NCI-H524 (cell line): ENCODE measurements at regions not wholly inside any gene's neighbourhood (a gene's known extent, or its start where the extent isn't known, plus 50 kb on each side); places are given as distances from the start of the nearest gene placed in this dataset.

Experiments used
- DNase-seq, 2 experiments: peaks; one replicate each; lab custom pipeline; 2025; lab: John Stamatoyannopoulos, UW

DNA sequence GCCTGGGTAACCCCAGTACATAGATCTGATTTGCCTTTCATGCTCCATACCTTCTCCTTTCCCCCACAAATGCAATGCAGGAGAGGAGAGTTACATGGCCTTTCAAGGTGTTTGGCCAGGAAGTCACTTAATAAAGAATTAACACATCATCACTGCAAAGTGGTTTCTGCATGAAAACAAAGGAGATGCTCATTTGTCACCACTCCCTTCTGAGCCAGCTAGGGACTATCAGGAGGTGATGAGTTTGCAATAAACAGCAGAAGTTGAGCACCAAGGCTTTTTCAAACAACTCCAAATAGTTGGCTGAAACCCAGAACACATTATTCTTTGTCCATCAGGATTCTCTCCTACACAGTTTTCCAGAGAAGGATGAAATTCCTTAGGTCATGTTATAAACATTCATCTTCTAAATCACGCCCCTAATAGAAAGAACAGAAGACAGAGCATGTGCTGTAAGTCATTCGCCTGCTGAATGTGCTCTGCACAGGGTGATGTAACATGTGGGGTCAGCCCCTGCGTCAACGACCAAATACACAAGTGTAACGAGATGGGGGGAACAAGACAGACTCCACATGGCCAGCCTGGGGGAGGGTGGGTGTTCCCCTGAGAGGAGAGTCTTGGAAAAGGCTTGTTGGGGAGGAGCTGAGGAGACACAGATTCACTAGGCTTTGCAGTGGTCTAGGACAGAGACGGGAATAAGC lies 87.3 kb upstream of the RMDN2 start:
- DNase-seq = no peak

GRCh38 chr2:37838541-37839167 lies 86.4 kb upstream of the RMDN2 start:
- no peak for DNase-seq

GRCh38 chr2:37839991-37840390 lies 85.1 kb upstream of the RMDN2 start:
- DNase-seq = no peak

- DNase-seq = no peak
Observed at GRCh38 chr2:37842732-37843440, 82.2 kb upstream of the RMDN2 start.

DNA sequence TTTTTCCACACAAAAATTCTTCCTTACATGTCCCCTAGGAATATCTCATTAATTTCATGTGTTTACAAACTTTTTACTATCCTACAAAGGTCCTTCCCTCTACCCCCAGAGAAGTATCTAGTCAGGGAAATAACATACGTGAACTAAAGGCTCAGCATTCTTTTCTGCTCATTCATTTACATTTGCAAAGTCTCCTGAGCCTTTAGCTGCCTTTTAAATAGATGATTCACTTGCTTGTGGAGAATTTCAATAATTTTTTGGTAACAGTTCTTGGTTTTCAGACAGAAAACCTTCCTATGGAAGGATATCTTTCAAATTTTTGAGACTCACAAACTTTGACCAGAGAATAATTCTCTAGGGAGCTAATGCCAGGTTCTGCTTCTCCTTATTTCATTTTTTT lies 81.5 kb upstream of the RMDN2 start:
- no peak for DNase-seq

- no peak for DNase-seq
Observed at GRCh38 chr2:37846207-37846606, 78.9 kb upstream of the RMDN2 start.

DNA sequence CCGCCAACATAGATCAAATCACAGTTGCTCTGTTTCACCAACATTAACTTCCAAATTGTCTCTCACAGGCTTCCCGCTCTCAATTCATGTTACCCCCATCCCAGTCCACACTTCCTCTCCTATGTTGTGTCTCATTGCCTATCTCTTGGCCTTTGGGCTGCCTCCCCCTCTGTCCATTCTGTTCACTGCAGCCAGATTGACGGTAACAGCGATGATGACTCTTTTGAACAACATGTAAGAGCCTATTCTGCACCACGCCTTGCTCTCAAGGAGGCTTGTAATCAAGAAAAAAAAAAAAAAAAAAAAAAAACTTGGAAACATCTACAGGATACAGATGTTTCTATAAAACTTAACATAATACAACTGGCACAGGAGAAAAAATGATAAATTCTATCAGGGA lies 77.3 kb upstream of the RMDN2 start:
- DNase-seq = no peak

- no peak for DNase-seq
Observed at GRCh38 chr2:37848451-37848850, 76.6 kb upstream of the RMDN2 start.

DNA sequence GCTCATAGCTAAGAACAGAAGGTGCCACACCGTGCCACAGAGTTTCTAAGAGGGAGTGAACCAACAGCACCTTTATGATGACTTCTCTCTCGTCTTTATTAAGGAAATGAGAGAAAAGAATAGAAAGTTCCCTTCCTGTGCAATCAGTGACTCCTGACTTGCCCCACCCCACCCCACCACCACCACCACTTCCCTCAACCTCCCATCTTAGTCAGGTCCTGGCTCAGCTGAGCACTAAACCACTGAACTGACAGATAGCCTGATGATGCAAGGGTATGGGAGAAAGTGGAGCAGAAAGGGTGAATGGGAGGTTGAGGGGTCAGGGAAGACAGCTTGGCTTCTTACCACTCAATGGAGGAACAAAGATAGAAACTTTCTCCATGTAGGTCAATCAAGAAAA lies 75.2 kb upstream of the RMDN2 start:
- no peak for DNase-seq

DNA sequence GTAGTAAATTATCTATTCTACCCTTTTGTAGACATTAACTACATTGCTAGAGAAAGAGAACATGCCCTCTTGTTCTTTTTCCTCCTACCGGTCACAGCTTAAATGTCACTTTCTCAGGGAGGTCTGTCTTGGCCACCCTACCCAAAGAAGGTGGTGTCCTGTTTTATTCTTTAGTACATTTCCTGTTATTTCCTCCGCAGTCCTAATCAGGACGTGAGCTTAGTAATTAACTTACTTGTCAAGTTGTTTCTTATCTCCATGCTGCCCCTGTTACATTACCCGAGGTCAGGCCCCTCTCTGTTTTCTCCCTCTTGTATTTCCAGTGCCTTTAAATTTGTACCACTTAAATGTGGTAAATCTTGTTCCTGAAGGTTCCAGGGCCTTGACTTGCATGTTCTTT lies 73.7 kb upstream of the RMDN2 start:
- DNase-seq = no peak

DNA sequence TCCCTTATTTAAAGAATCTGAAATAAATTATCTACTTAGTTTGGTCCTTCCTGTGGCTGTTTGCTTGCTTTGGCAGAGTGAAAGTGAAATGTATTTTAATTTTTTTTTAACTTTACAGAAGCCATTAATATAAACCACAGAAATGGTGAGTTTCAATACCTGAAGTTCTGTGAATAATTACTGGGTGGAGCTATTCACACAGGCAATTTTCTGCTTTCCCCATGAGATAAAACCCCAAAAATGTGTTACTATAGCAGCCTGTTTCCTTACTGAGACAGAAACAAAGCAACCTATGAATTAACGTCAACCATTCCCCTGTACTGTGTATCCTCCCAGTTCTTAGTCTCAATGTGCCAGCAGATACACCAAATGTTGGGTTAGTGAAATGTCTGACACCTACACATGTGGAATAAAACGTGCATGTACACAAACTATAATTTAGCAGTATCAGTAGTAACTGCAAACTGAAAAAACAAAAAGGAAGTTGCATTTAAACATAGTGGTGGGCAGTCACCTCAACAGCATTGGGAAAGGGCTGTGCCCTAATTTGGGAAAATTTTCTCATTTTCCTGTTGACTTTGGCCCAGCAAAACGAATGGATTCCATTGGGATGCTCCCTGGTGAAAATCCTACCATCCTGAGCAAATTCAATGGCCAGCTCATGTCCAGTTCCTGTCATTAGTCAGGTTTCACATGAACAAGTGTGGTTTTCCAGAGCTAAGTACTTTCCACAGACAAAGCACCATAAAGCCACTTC lies 73.1 kb upstream of the RMDN2 start:
- no peak for DNase-seq

DNA sequence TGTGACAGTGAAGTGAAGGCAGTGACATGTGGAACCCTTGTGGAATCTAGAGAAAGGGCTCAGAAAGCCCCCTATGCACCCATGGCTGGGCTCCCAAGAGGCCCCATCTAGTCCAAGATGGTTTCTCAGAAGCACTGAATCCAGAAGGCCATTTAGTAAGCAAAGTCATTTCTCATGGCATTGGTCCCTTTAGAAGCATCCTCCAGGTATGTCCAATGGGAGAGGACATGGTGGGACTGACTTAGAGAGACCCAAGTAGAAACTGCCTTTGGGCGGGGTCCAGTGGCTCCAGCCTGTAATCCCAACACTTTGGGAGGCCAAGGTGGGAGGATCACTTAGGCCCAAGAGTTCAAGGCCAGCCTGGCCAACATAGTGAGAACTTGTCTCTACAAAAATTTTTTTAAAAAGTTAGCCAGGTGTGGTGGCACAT lies 72.5 kb upstream of the RMDN2 start:
- no peak for DNase-seq

DNA sequence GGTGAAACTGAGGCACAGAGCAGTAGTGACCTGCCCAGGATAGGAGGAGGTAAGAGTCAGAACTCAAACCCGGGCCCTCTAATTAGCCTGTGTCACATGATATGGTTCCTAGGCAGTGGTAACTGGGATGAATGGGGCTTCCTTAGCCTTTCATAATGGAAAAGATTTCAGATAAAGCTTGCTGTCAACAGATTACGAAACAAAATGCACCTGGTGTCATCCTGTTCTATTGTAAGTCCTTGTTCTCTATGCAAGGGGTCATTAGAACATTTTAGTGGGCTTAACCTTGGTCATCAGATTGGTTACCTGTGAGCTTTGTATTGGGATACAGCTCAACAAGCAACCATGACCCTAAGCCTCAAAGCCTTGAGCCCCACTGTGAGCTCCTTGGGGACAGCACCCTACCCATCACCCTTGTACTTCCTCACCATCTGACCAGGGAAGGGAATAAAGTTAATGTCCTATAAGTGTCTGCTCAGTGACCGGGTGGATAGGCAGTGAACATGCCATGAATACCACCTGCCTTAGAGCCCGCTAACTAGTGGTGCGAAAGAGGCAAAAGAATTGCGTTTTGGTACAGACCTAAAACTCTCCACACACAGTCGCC lies 70.3 kb upstream of the RMDN2 start:
- DNase-seq = no peak

GRCh38 chr2:37855283-37856041 lies 69.6 kb upstream of the RMDN2 start:
- DNase-seq = no peak

GRCh38 chr2:37856101-37856751 lies 68.9 kb upstream of the RMDN2 start:
- peak in 1 of 2 experiments; percentile 16 for DNase-seq

- no peak for DNase-seq
Observed at GRCh38 chr2:37857575-37858399, 67.3 kb upstream of the RMDN2 start.

GRCh38 chr2:37858400-37858711 lies 66.7 kb upstream of the RMDN2 start:
- no peak for DNase-seq

GRCh38 chr2:37858725-37859267 lies 66.3 kb upstream of the RMDN2 start:
- DNase-seq = no peak

DNA sequence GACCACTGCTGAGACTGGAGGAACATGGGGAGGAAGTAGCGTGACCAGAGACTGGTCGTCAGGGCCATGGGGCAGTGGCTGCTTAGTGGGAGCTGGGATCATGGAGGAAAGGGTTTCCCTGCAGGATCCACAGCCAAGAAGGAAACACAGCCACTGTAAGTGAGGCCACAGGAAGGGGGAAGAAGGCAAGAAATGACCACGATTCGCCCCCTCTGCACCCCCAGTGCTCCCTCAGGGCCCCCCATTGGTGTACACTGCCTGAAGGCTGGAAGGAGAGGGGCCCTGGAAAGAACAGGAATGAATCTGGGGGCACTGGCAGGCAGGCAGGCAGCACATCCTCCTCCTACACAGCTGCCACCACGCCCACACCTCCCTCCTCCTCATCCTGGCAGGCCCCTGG lies 62.5 kb upstream of the RMDN2 start:
- DNase-seq = no peak

GRCh38 chr2:37864217-37864616 lies 60.9 kb upstream of the RMDN2 start:
- DNase-seq = no peak
